OCI-LY3 (cell line): ENCODE measurements at regions not wholly inside any gene's neighbourhood (a gene's known extent, or its start where the extent isn't known, plus 50 kb on each side); places are given as distances from the start of the nearest gene placed in this dataset.

ENCODE experiments used
- EZH2phosphoT487 ChIP-seq: fragments of 200-600 bp; shearing (Covaris generic); IDR thresholded peaks from 2 replicates; pipeline ENCODE4 v1.6.1; 2018; ENCODE audit warnings: antibody characterized with exemption, mixed run types, low read depth
- TF ChIP-seq, protein P1 (sequence below): fragments of 200-600, 300-600 bp; sonication (generic); IDR thresholded peaks from 2 replicates; pipeline ENCODE4 v1.5.1; 2014; ENCODE audit warnings: antibody characterized with exemption, low read length, low read depth

- TF ChIP-seq, protein P1, sequence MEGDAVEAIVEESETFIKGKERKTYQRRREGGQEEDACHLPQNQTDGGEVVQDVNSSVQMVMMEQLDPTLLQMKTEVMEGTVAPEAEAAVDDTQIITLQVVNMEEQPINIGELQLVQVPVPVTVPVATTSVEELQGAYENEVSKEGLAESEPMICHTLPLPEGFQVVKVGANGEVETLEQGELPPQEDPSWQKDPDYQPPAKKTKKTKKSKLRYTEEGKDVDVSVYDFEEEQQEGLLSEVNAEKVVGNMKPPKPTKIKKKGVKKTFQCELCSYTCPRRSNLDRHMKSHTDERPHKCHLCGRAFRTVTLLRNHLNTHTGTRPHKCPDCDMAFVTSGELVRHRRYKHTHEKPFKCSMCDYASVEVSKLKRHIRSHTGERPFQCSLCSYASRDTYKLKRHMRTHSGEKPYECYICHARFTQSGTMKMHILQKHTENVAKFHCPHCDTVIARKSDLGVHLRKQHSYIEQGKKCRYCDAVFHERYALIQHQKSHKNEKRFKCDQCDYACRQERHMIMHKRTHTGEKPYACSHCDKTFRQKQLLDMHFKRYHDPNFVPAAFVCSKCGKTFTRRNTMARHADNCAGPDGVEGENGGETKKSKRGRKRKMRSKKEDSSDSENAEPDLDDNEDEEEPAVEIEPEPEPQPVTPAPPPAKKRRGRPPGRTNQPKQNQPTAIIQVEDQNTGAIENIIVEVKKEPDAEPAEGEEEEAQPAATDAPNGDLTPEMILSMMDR = no peak
- TF ChIP-seq EZH2phosphoT487 = no peak
These were observed 235.3 kb downstream of the ZNF516 start for GRCh38 chr18:76259711-76260110.
